Peyer's patch (tissue), 4 donors: ENCODE measurements at regions not wholly inside any gene's neighbourhood (a gene's known extent, or its start where the extent isn't known, plus 50 kb on each side); places are given as distances from the start of the nearest gene placed in this dataset.

Experiments
- DNase-seq, 3 donors: peaks; one replicate each; pipeline ENCODE4 v3.0.0-alpha.2; 2017 to 2019
- H3K27ac ChIP-seq, 4 donors: fragments of 200-600 bp; sonication (generic); one replicate each; pipeline ENCODE4 v1.5.1; 2016 to 2019
- H3K27me3 ChIP-seq, 2 donors: fragments of 200-600 bp; sonication (generic); one replicate each; pipeline ENCODE4 v1.5.1; 2019
- H3K36me3 ChIP-seq, 3 donors: fragments of 200-600 bp; sonication (generic); one replicate each; pipeline ENCODE4 v1.5.1; 2016 to 2019
- H3K4me1 ChIP-seq, 4 donors: fragments of 200-600 bp; sonication (generic); one replicate each; pipeline ENCODE4 v1.5.1; 2016 to 2019
- H3K4me3 ChIP-seq, 4 donors: fragments of 200-600 bp; sonication (generic); 1 replicate in 3 of 4; 2 replicates in 1 of 4; pipeline ENCODE4 v1.5.1; 2016 to 2019; ENCODE audit warnings: mild to moderate bottlenecking in 1 of 4
- H3K9me3 ChIP-seq, 4 donors: fragments of 200-600 bp; sonication (generic); one replicate each; pipeline ENCODE4 v1.5.1; 2016 to 2019; ENCODE audit warnings: mild to moderate bottlenecking in 1 of 4
- POLR2A ChIP-seq, 2 donors: fragments of 450-650 bp; IDR thresholded peaks; one replicate each; pipeline ENCODE4 v1.5.1; 2017; ENCODE audit warnings: antibody characterized with exemption in 2 of 2, mild to moderate bottlenecking in 2 of 2, moderate library complexity in 2 of 2
- TF ChIP-seq, protein P1 (sequence below), 6 experiments: fragments of 450-650 bp in 4 of 6; fragments of 200-600 bp in 2 of 6; sonication (generic) in 1 of 6; IDR thresholded peaks; one replicate each; pipeline ENCODE4 v1.5.1; 2017 to 2019; ENCODE audit warnings: antibody characterized with exemption in 6 of 6, mild to moderate bottlenecking in 3 of 6, moderate library complexity in 1 of 6

DNA sequence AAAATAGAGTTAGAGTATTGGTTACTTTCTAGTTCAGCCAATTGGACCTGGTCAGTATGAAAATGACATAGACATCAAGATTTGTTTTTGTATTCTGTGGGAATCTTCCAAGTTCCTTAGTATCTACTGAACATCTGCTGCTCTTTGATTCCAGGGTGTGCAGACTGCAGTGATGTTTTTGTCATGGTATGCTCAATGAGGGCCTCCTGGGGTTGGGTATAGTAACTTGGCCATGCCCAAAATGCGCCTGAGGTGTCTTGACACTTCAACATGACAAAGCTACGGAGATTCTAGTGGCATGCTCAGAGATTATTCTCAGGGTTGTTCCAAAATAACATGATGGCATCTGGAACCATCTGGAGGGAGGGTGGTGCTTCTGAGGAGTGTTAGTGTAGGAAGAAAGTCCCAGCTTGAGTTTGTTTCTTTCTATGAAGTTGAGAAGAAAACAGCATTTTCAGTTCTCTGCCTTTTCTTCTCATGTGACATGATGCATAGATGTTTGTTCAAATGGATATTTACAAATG is 313.5 kb upstream of the TBL1XR1 start:
- TF ChIP-seq, protein P1, sequence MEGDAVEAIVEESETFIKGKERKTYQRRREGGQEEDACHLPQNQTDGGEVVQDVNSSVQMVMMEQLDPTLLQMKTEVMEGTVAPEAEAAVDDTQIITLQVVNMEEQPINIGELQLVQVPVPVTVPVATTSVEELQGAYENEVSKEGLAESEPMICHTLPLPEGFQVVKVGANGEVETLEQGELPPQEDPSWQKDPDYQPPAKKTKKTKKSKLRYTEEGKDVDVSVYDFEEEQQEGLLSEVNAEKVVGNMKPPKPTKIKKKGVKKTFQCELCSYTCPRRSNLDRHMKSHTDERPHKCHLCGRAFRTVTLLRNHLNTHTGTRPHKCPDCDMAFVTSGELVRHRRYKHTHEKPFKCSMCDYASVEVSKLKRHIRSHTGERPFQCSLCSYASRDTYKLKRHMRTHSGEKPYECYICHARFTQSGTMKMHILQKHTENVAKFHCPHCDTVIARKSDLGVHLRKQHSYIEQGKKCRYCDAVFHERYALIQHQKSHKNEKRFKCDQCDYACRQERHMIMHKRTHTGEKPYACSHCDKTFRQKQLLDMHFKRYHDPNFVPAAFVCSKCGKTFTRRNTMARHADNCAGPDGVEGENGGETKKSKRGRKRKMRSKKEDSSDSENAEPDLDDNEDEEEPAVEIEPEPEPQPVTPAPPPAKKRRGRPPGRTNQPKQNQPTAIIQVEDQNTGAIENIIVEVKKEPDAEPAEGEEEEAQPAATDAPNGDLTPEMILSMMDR (IDR thresholded peaks at IDR 0.05): no peak
- no peak for TF ChIP-seq POLR2A (IDR thresholded peaks at IDR 0.05)
- H3K9me3 ChIP-seq: no peaks in the 10 kb centered on the region
- H3K27ac ChIP-seq: no peak overlapping the region
- no peak overlapping the region for H3K4me3 ChIP-seq
- no peak for DNase-seq
- H3K36me3 ChIP-seq: no peaks in the 10 kb centered on the region
- H3K4me1 ChIP-seq: peaks cover 0 to 5% (median 0%) of the 10 kb centered on the region in 4 donors
- no peaks in the 10 kb centered on the region for H3K27me3 ChIP-seq

DNA sequence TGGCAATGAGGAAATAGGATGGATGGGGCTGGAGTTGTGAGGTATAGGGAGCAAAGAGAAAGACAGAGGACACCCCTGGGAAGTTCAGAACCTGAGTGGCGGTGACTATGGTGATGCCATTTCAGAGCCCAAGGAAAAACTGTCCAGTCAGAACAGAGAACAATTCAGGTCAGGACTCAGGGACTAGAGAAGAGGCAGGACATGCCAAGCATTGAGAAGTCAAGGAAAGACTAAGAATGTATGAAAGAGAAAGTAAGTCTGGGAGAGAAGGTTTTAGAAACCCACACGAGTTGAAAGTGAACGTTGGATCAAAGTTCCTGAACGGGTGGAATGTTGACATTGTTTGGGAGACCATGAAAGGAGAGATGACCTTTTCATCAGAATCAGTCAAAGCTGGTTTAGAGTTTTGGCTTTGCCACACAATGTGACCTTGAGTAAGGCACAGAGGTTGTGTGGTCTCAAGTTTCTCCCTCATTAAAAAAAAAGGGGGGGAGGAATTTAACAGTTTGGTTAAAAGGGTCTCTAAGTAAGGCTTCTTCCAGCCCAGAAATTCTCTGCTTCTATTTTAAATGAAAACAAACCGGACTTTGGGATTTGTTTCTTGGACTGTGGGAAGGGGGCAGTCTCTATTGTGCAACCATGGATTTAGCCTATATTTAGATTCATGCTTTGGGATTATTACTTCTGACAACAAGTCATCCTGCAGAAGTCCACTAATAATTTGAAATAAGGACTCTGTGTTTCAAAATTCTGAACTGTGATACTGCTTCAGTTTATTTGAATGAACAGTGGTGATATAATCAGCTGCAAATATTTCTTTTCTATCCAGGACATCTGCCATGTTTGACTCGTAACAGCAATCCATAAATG is 315.9 kb upstream of the TBL1XR1 start:
- Histone ChIP-seq H3K4me1 (peaks cover 0 to 13% (median 0%) of the 10 kb centered on the region in 4 donors), H3K9me3 (no peaks in the 10 kb centered on the region), H3K27ac (no peak overlapping the region), H3K4me3 (no peak overlapping the region), H3K36me3 (no peaks in the 10 kb centered on the region), H3K27me3 (no peaks in the 10 kb centered on the region)
- DNase-seq: no peak
- TF ChIP-seq, protein P1 (IDR thresholded peaks at IDR 0.05): no peak
- no peak for TF ChIP-seq POLR2A (IDR thresholded peaks at IDR 0.05)

DNA sequence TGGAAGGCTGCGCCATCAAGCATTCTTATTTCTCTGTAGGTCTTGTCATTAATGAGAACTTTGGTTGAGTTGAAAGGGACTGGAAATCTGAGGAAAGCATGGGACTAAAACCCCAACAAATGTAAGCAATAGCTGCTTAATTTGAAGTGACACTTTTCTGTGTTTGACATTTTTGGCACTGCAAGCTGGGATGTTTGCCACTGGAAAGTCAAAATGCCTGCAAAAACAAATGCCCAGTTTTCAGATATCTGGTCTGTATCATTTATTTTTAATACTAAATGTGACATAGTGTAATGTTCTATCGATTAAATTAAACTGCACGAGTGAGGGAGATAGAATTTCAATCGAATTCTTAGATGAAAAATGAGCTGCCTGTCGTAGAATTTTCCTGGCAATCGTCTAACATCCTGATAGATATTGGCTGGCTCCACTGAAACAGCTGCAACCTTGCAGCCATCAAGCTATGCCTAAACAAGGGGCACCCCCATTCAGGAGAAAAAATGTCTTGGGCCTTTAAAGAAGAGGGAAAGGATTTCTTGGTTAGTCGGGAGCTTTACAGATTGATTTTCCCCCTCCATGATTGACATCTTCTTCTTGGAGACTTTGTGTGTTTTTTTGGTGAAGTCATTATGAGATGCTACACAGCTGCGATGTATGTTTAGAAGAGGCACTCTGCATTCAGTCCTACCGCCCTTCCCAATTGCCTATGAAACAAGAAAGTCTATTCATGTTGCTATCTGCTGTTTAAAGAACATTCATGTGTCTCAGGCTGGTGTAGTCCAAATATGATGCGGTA is 316.7 kb upstream of the TBL1XR1 start:
- no peak for TF ChIP-seq POLR2A (IDR thresholded peaks at IDR 0.05)
- TF ChIP-seq, protein P1 (IDR thresholded peaks at IDR 0.05): no peak
- DNase-seq: no peak
- H3K27ac ChIP-seq: no peak overlapping the region
- H3K27me3 ChIP-seq: no peaks in the 10 kb centered on the region
- H3K36me3 ChIP-seq: no peaks in the 10 kb centered on the region
- no peaks in the 10 kb centered on the region for H3K9me3 ChIP-seq
- H3K4me1 ChIP-seq: peaks cover 0 to 13% (median 0%) of the 10 kb centered on the region in 4 donors
- H3K4me3 ChIP-seq: no peak overlapping the region

DNA sequence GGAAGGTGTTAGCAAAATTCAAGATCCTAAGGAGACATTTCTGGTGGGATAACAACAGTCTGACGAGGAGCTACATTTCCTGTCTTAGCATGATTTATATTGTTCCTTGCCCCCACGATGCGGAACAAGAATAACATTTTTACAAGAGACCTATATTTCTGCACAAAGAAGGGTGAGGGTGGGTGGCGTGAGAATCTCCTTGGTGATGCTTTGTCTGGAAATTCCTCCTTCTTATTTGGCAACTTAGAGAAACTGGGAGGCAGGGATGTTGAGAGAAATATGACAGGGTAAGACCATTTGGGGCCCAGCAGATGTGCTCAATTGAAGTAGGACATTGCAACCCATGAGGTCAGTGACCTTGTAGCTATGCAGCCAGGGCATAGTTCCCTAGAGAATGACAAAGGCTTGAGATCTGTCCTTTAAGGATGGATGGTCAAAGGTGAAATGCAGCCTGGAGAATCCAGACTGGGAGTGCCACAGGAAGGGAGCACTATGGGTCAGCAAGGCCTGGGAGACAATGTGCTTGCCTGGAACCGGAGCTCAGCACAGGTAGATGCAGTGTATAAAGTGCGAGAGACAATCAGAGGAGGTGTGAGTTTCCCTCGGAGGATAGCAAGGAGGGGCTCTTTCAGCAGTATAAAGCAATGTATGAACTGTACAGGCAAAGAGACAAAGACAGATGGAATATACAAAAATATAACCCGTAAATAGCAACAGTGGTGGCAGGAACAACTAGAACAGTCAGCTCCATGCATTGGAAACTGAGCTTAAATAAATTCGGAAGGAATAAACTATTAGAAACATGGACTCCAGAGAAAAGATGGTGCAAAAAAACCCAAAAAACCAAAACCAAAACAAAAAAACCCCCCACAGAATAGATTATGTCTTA is 317.6 kb upstream of the TBL1XR1 start:
- H3K36me3 ChIP-seq: no peaks in the 10 kb centered on the region
- H3K4me1 ChIP-seq: peaks cover 0 to 13% (median 0%) of the 10 kb centered on the region in 4 donors
- H3K27ac ChIP-seq: no peak overlapping the region
- H3K4me3 ChIP-seq: no peak overlapping the region
- no peaks in the 10 kb centered on the region for H3K27me3 ChIP-seq
- H3K9me3 ChIP-seq: no peaks in the 10 kb centered on the region
- peak in 1 of 3 donors; percentile 61 for DNase-seq
- TF ChIP-seq, protein P1 (IDR thresholded peaks at IDR 0.05): no peak
- no peak for TF ChIP-seq POLR2A (IDR thresholded peaks at IDR 0.05)

DNA sequence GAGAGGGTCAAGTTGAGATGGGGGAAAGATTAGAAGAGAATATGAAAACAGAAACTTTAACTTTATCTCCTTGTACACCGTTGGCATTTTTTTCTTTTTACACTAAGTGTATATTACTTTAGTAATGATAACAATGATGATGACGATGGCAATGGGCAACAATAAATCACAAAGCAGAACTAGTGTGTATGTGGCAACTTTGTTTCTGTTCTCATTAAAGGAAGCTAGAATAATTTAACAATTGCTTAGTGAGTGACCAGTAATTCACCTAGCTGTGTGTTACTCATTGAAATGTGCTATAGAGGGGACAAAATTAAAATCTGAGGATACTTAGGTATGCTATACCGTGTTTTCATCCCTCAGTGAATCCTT is 318.5 kb upstream of the TBL1XR1 start:
- TF ChIP-seq, protein P1 (IDR thresholded peaks at IDR 0.05): no peak
- no peak for TF ChIP-seq POLR2A (IDR thresholded peaks at IDR 0.05)
- no peak for DNase-seq
- Histone ChIP-seq H3K27ac (peak overlapping the region in 2 of 4 donors; percentile 11 to 51), H3K4me3 (no peak overlapping the region), H3K4me1 (peaks cover 0 to 13% (median 0%) of the 10 kb centered on the region in 4 donors), H3K27me3 (no peaks in the 10 kb centered on the region), H3K36me3 (no peaks in the 10 kb centered on the region), H3K9me3 (no peaks in the 10 kb centered on the region)
